DOHH2 (cell line): ENCODE measurements at regions not wholly inside any gene's neighbourhood (a gene's known extent, or its start where the extent isn't known, plus 50 kb on each side); places are given as distances from the start of the nearest gene placed in this dataset.

Experiments
- H3F3A ChIP-seq: fragments of 200-600 bp; sonication (generic), shearing (Covaris generic); 2 replicates; pipeline ENCODE4 v1.6.0; 2016; ENCODE audit warnings: antibody characterized with exemption, mild to moderate bottlenecking; ENCODE audit not compliant: control insufficient read depth, insufficient read depth
- H3K27ac ChIP-seq: fragments of 200-600 bp; sonication (generic); 2 replicates; pipeline ENCODE4 v1.5.1; 2014; ENCODE audit warnings: low read depth, mild to moderate bottlenecking, low read length, moderate library complexity
- H3K27me3 ChIP-seq: fragments of 200-600 bp; sonication (generic); 2 replicates; pipeline ENCODE4 v1.6.1; 2014; ENCODE audit warnings: mild to moderate bottlenecking, low read length, mixed read lengths; ENCODE audit not compliant: control insufficient read depth
- H3K36me3 ChIP-seq: fragments of 200-600 bp; sonication (generic); 2 replicates; pipeline ENCODE4 v1.6.1; 2014; ENCODE audit warnings: mild to moderate bottlenecking, low read length, moderate library complexity, mixed read lengths; ENCODE audit not compliant: control insufficient read depth
- H3K4me1 ChIP-seq: fragments of 200-600 bp; sonication (generic); 2 replicates; pipeline ENCODE4 v1.6.1; 2014; ENCODE audit warnings: mild to moderate bottlenecking, low read length, mixed read lengths; ENCODE audit not compliant: control insufficient read depth
- H3K4me2 ChIP-seq: fragments of 200-600 bp; sonication (generic); 2 replicates; pipeline ENCODE4 v1.6.0; 2014; ENCODE audit warnings: mild to moderate bottlenecking, low read length, moderate library complexity
- H3K4me3 ChIP-seq: fragments of 200-600 bp; sonication (generic); 2 replicates; pipeline ENCODE4 v1.5.1; 2014; ENCODE audit warnings: mild to moderate bottlenecking, low read length, mixed read lengths
- H3K79me2 ChIP-seq: fragments of 200-600 bp; sonication (generic); 2 replicates; pipeline ENCODE4 v1.6.1; 2014; ENCODE audit warnings: mild to moderate bottlenecking, low read length, mixed read lengths; ENCODE audit not compliant: control insufficient read depth
- H3K9me2 ChIP-seq: fragments of 200-600 bp; sonication (generic); replicated peaks from 2 replicates; pipeline ENCODE4 v1.6.1; 2014; ENCODE audit warnings: mild to moderate bottlenecking, low read length, mixed read lengths; ENCODE audit not compliant: control insufficient read depth
- H3K9me3 ChIP-seq: fragments of 200-600 bp; sonication (generic); 2 replicates; pipeline ENCODE4 v1.6.1; 2014; ENCODE audit warnings: antibody characterized with exemption, low read length, mixed read lengths; ENCODE audit not compliant: control insufficient read depth, insufficient read depth
- H4K20me1 ChIP-seq: fragments of 200-600 bp; sonication (generic); 2 replicates; pipeline ENCODE4 v1.6.0; 2014; ENCODE audit warnings: low read depth, mild to moderate bottlenecking, antibody characterized with exemption, low read length, moderate library complexity; ENCODE audit not compliant: control insufficient read depth, insufficient read depth
- CTCF ChIP-seq: fragments of 200-600 bp; sonication (generic); IDR thresholded peaks from one replicate; pipeline ENCODE4 v1.5.1; 2014; ENCODE audit warnings: antibody characterized with exemption, mild to moderate bottlenecking, low read depth, low read length; ENCODE audit not compliant: poor library complexity, severe bottlenecking
- EZH2phosphoT487 ChIP-seq: fragments of 200-600 bp; sonication (generic); IDR thresholded peaks from 2 replicates; pipeline ENCODE4 v1.6.1; 2017; ENCODE audit warnings: borderline replicate concordance, mild to moderate bottlenecking, antibody characterized with exemption, low read length, moderate library complexity, mixed read lengths

GRCh38 chr3:5442786-5443138, 255.3 kb downstream of the EDEM1 start:
- peaks cover 2% of the 10 kb centered on the region; the same call in 1 of the 2 replicates for H3K27me3 ChIP-seq
- no peaks in the 10 kb centered on the region for H3K36me3 ChIP-seq
- H3K4me1 ChIP-seq = no peaks in the 10 kb centered on the region
- no peaks in the 10 kb centered on the region for H3K9me2 ChIP-seq
- no peaks in the 10 kb centered on the region for H3F3A ChIP-seq
- H3K4me3 ChIP-seq = no peak overlapping the region
- no peak overlapping the region for H3K4me2 ChIP-seq
- no peaks in the 10 kb centered on the region for H3K79me2 ChIP-seq
- no peak for TF ChIP-seq CTCF
- TF ChIP-seq EZH2phosphoT487 = no peak
- H3K9me3 ChIP-seq = no peaks in the 10 kb centered on the region
- H4K20me1 ChIP-seq = no peaks in the 10 kb centered on the region
- no peak overlapping the region for H3K27ac ChIP-seq

- Histone ChIP-seq H3K4me1 (no peaks in the 10 kb centered on the region), H3K9me3 (no peaks in the 10 kb centered on the region), H3K36me3 (no peaks in the 10 kb centered on the region), H3K79me2 (no peaks in the 10 kb centered on the region), H3K9me2 (no peaks in the 10 kb centered on the region), H3K4me2 (no peak overlapping the region), H3K27ac (no peak overlapping the region), H4K20me1 (no peaks in the 10 kb centered on the region), H3K27me3 (no peaks in the 10 kb centered on the region), H3F3A (no peaks in the 10 kb centered on the region), H3K4me3 (no peak overlapping the region)
- TF ChIP-seq EZH2phosphoT487 = no peak
- TF ChIP-seq CTCF = no peak
These were observed 256.7 kb downstream of the EDEM1 start for GRCh38 chr3:5444253-5444652.

GRCh38 chr3:5445676-5446201, 258.2 kb downstream of the EDEM1 start:
- Histone ChIP-seq H3K36me3 (no peaks in the 10 kb centered on the region), H3K27ac (no peak overlapping the region), H3K9me2 (no peaks in the 10 kb centered on the region), H3K4me2 (no peak overlapping the region), H4K20me1 (no peaks in the 10 kb centered on the region), H3K9me3 (no peaks in the 10 kb centered on the region), H3K27me3 (peaks cover under 1% of the 10 kb centered on the region; the same call in 1 of the 2 replicates), H3K4me1 (no peaks in the 10 kb centered on the region), H3K4me3 (no peak overlapping the region), H3K79me2 (no peaks in the 10 kb centered on the region), H3F3A (no peaks in the 10 kb centered on the region)
- no peak for TF ChIP-seq CTCF
- no peak for TF ChIP-seq EZH2phosphoT487
